Mesenchymal stem cell (in vitro differentiated cells and primary cell): ENCODE measurements at regions not wholly inside any gene's neighbourhood (a gene's known extent, or its start where the extent isn't known, plus 50 kb on each side); places are given as distances from the start of the nearest gene placed in this dataset.
A peak's percentile ranks its signal among the peaks of the same experiment; 100 is the strongest.
"Not testable (repeated sequence)": the region's sequence is repeated elsewhere in the genome, so short reads cannot be mapped to it uniquely, and the experiment has no call there.

ENCODE experiments used
- DNase-seq: peaks from one replicate; pipeline ENCODE4 v3.0.0-alpha.2; 2013
- H2AFZ ChIP-seq: one replicate; pipeline ENCODE4 v1.6.1; 2013; ENCODE audit warnings: low read depth, mild to moderate bottlenecking, control low read depth, inconsistent platforms, low read length, moderate library complexity
- H2AK5ac ChIP-seq: 2 replicates; pipeline ENCODE4 v1.6.1; 2013; ENCODE audit warnings: low read length, moderate library complexity, mild to moderate bottlenecking, inconsistent platforms; ENCODE audit not compliant: severe bottlenecking
- H2BK120ac ChIP-seq: one replicate; pipeline ENCODE4 v1.6.1; 2013; ENCODE audit warnings: low read depth, mild to moderate bottlenecking, inconsistent platforms, low read length, moderate library complexity
- H2BK12ac ChIP-seq, 2 experiments: one replicate each; pipeline ENCODE4 v1.6.1; 2013; ENCODE audit warnings: inconsistent platforms in 2 of 2, low read length in 2 of 2, mild to moderate bottlenecking in 2 of 2, moderate library complexity in 2 of 2, control low read depth in 1 of 2
- H2BK15ac ChIP-seq: one replicate; pipeline ENCODE4 v1.6.1; 2013; ENCODE audit warnings: mild to moderate bottlenecking, low read depth, inconsistent platforms; ENCODE audit not compliant: poor library complexity, severe bottlenecking
- H2BK5ac ChIP-seq: 2 replicates; pipeline ENCODE4 v1.6.1; 2013; ENCODE audit warnings: low read depth, mild to moderate bottlenecking, low read length, control low read depth, inconsistent platforms; ENCODE audit not compliant: poor library complexity, severe bottlenecking
- H3K14ac ChIP-seq, 2 experiments: one replicate each; pipeline ENCODE4 v1.6.1; 2013; ENCODE audit warnings: inconsistent platforms in 2 of 2, low read length in 2 of 2, control low read depth in 1 of 2, mild to moderate bottlenecking in 1 of 2, moderate library complexity in 1 of 2
- H3K18ac ChIP-seq, 2 experiments: one replicate each; pipeline ENCODE4 v1.6.1; 2013; ENCODE audit warnings: inconsistent platforms in 2 of 2, low read length in 2 of 2, control low read depth in 1 of 2, low read depth in 1 of 2, mild to moderate bottlenecking in 1 of 2
- H3K23ac ChIP-seq, 2 experiments: one replicate each; pipeline ENCODE4 v1.6.1; 2013; ENCODE audit warnings: inconsistent platforms in 2 of 2, low read length in 2 of 2, mild to moderate bottlenecking in 2 of 2, moderate library complexity in 2 of 2, control low read depth in 1 of 2
- H3K27ac ChIP-seq: 2 replicates; pipeline ENCODE4 v1.5.1; 2013; ENCODE audit warnings: mild to moderate bottlenecking, moderate library complexity, low read length, control low read depth, inconsistent platforms; ENCODE audit not compliant: poor library complexity, severe bottlenecking
- H3K27me3 ChIP-seq, 2 experiments: 2 replicates each; pipeline versions ENCODE4 v1.6.1 to v1.7.0; 2013; ENCODE audit warnings: low read length in 2 of 2, mild to moderate bottlenecking in 2 of 2, moderate library complexity in 2 of 2, control low read depth in 1 of 2, inconsistent platforms in 1 of 2; ENCODE audit not compliant: control insufficient read depth in 1 of 2, insufficient read depth in 1 of 2
- H3K36me3 ChIP-seq, 2 experiments: 2 replicates each; pipeline versions ENCODE4 v1.6.1 to v1.7.0; 2013; ENCODE audit warnings: low read length in 2 of 2, control low read depth in 1 of 2, inconsistent platforms in 1 of 2, low read depth in 1 of 2, mild to moderate bottlenecking in 1 of 2; ENCODE audit not compliant: insufficient read depth in 2 of 2, control insufficient read depth in 1 of 2
- H3K4ac ChIP-seq, 2 experiments: one replicate each; pipeline ENCODE4 v1.6.1; 2013; ENCODE audit warnings: inconsistent platforms in 2 of 2, low read length in 2 of 2, mild to moderate bottlenecking in 2 of 2, moderate library complexity in 2 of 2, control low read depth in 1 of 2, low read depth in 1 of 2
- H3K4me1 ChIP-seq: 2 replicates; pipeline ENCODE4 v1.6.1; 2013; ENCODE audit warnings: low read depth, low read length, control low read depth; ENCODE audit not compliant: control insufficient read depth, insufficient read depth
- H3K4me2 ChIP-seq: 2 replicates; pipeline ENCODE4 v1.6.1; 2013; ENCODE audit warnings: low read length, mild to moderate bottlenecking, inconsistent platforms; ENCODE audit not compliant: poor library complexity, severe bottlenecking
- H3K4me3 ChIP-seq, 2 experiments: 2 replicates each; pipeline versions ENCODE4 v1.5.1 to v1.7.0; 2013; ENCODE audit warnings: low read length in 2 of 2, mild to moderate bottlenecking in 2 of 2, control low read depth in 1 of 2, low read depth in 1 of 2; ENCODE audit not compliant: insufficient read depth in 1 of 2
- H3K79me1 ChIP-seq: replicated peaks from 2 replicates; pipeline ENCODE4 v1.6.1; 2013; ENCODE audit warnings: mild to moderate bottlenecking, control low read depth, low read length, inconsistent platforms; ENCODE audit not compliant: poor library complexity, severe bottlenecking
- H3K9ac ChIP-seq: 2 replicates; pipeline ENCODE4 v1.7.0; 2013; ENCODE audit warnings: mild to moderate bottlenecking, low read length, moderate library complexity
- H3K9me3 ChIP-seq: 2 replicates; pipeline ENCODE4 v1.7.0; 2013; ENCODE audit warnings: mild to moderate bottlenecking, low read length; ENCODE audit not compliant: control insufficient read depth
- H4K8ac ChIP-seq: one replicate; pipeline ENCODE4 v1.6.1; 2013; ENCODE audit warnings: inconsistent platforms, mild to moderate bottlenecking, low read length, moderate library complexity
- H4K91ac ChIP-seq: one replicate; pipeline ENCODE4 v1.6.1; 2013; ENCODE audit warnings: mild to moderate bottlenecking, low read length, inconsistent platforms
- WGBS: methylation state at CpG from one replicate; pipeline ENCODE4 v1.1.7; 2013; ENCODE audit warnings: mixed read lengths; 5-methylcytosine and 5-hydroxymethylcytosine counted together

- H3K4ac ChIP-seq, H3K27me3 ChIP-seq, H4K8ac ChIP-seq, H3K23ac ChIP-seq, DNase-seq, H3K18ac ChIP-seq, H3K4me3 ChIP-seq, H3K27ac ChIP-seq, H2AFZ ChIP-seq, H2BK120ac ChIP-seq, H4K91ac ChIP-seq, H2BK12ac ChIP-seq, H2BK5ac ChIP-seq, H3K9ac ChIP-seq, H3K4me1 ChIP-seq, H3K79me1 ChIP-seq, H3K14ac ChIP-seq, H2AK5ac ChIP-seq, H3K9me3 ChIP-seq, H3K36me3 ChIP-seq, H3K4me2 ChIP-seq, H2BK15ac ChIP-seq: not testable (repeated sequence)
- WGBS = 28% methylated on average over 11 of the region's 25 CpGs
Observed at GRCh38 chr10:108315636-108316035, 1151.1 kb upstream of the SORCS1 start.

DNA sequence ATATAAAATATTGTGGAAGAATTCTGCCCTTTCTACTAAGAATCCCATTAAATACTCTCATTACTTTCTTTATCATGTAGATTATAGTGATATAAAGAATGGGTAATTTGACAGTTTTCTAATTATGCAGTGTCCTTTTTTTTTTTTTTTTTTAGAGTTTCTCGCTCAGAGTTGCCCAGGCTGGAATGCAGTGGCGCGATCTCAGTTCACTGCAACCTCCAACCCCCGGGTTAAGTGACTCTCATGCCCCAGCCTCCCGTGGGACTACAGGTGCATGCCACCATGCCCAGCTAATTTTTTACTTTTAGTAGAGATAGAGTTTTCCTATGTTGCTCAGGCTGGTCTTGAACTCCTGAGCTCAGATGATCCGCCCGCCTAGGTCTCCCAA, 1143.4 kb upstream of the SORCS1 start:
- H2BK12ac ChIP-seq = no peak overlapping the region
- no peak overlapping the region for H3K27ac ChIP-seq
- no peak overlapping the region for H2BK15ac ChIP-seq
- H3K18ac ChIP-seq = no peak overlapping the region
- no peak overlapping the region for H2BK120ac ChIP-seq
- no peak for DNase-seq
- H3K4me3 ChIP-seq = no peak overlapping the region
- H4K91ac ChIP-seq = no peak overlapping the region
- no peak overlapping the region for H3K4ac ChIP-seq
- no peak overlapping the region for H2AFZ ChIP-seq
- H3K4me2 ChIP-seq = no peak overlapping the region
- H3K4me1 ChIP-seq = no peaks in the 10 kb centered on the region
- no peaks in the 10 kb centered on the region for H3K27me3 ChIP-seq
- H4K8ac ChIP-seq = no peak overlapping the region
- no peak overlapping the region for H3K14ac ChIP-seq
- H3K9ac ChIP-seq = no peak overlapping the region
- WGBS = 89% methylated on average over 7 of the region's 7 CpGs
- no peaks in the 10 kb centered on the region for H3K79me1 ChIP-seq
- no peaks in the 10 kb centered on the region for H3K36me3 ChIP-seq
- no peak overlapping the region for H3K23ac ChIP-seq
- no peaks in the 10 kb centered on the region for H3K9me3 ChIP-seq
- H2BK5ac ChIP-seq = no peak overlapping the region
- no peak overlapping the region for H2AK5ac ChIP-seq

DNA sequence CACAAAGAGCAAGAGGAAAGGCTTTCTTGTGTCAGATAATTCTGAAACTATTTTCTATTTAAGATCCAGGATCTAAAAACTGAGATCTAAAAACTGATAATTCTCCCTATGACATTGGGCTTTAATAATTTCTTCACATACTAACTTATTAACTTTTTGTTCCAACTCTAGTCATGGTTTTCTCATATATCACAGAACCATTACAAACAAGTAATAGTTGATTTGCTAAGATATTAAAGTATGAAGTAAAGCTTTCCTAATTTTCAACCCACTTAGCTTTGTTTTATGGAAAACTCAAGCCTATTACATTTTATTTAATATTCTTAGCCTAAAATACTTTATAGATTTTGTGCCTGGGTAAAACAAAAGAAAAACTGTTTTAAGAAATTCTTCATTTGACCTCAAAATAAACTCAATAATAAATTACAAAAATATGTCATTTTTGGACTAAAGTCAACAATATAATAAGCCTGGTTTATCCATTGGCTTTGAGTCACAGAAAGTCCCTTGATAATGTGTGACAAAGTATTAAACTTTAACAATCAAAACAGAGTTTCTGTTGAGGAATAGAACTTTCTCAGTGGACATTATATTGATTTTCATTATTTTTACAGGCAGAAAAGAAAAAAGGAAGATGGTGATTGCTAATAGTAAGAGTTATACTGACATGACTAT, 1142.9 kb upstream of the SORCS1 start:
- Histone ChIP-seq H2BK15ac (no peak overlapping the region), H3K23ac (no peak overlapping the region), H3K27ac (no peak overlapping the region), H3K9ac (no peak overlapping the region), H3K18ac (no peak overlapping the region), H3K4me3 (no peak overlapping the region), H3K14ac (no peak overlapping the region), H2BK5ac (no peak overlapping the region), H3K4me1 (no peaks in the 10 kb centered on the region), H3K27me3 (no peaks in the 10 kb centered on the region), H3K79me1 (no peaks in the 10 kb centered on the region), H2AFZ (no peak overlapping the region), H2AK5ac (no peak overlapping the region), H2BK120ac (no peak overlapping the region), H4K91ac (no peak overlapping the region), H2BK12ac (no peak overlapping the region), H3K9me3 (no peaks in the 10 kb centered on the region), H3K4me2 (no peak overlapping the region), H3K36me3 (no peaks in the 10 kb centered on the region), H4K8ac (no peak overlapping the region), H3K4ac (no peak overlapping the region)
- DNase-seq = no peak

- Histone ChIP-seq H2AFZ (no peak overlapping the region), H4K8ac (no peak overlapping the region), H3K27ac (no peak overlapping the region), H2BK12ac (no peak overlapping the region), H3K36me3 (no peaks in the 10 kb centered on the region), H3K23ac (no peak overlapping the region), H3K4me3 (no peak overlapping the region), H2BK15ac (no peak overlapping the region), H3K9me3 (no peaks in the 10 kb centered on the region), H3K4me1 (no peaks in the 10 kb centered on the region), H3K4ac (no peak overlapping the region), H3K4me2 (no peak overlapping the region), H2BK120ac (no peak overlapping the region), H2BK5ac (no peak overlapping the region), H4K91ac (no peak overlapping the region), H3K18ac (no peak overlapping the region), H2AK5ac (no peak overlapping the region), H3K9ac (peak overlapping the region; percentile 24), H3K14ac (no peak overlapping the region), H3K27me3 (no peaks in the 10 kb centered on the region), H3K79me1 (no peaks in the 10 kb centered on the region)
- 77% methylated on average over 5 of the region's 5 CpGs for WGBS
- DNase-seq = no peak
Observed at GRCh38 chr10:108303149-108303548, 1138.6 kb upstream of the SORCS1 start.
